ENCODE measurements at regions not wholly inside any gene's neighbourhood (a gene's known extent, or its start where the extent isn't known, plus 50 kb on each side); places are given as distances from the start of the nearest gene placed in this dataset.

DNA sequence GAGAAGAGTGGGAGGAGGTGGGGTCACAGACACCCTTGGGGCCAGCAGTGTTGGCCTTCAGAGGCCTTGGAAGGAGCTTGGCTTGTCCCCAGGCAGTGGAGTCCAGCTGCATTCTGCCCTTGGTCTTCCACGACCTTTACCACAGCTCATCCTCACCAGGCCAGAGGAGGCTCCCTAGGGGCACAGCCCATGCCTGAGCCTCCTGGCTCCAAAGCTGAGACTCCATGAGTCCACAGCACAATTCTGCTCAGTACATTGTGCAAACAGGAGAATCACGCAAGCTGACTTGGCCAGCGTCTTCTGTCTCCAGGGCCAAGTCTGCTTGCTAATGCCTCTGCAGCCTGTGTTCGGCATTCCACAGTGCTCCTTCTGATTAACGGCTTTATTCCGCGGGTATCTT is 337.2 kb downstream of the SMOC2 start:
- TF ChIP-seq EZH2 (IDR thresholded peaks at IDR 0.05; ENCODE audit: low read depth), result no peak
- TF ChIP-seq, protein P1, sequence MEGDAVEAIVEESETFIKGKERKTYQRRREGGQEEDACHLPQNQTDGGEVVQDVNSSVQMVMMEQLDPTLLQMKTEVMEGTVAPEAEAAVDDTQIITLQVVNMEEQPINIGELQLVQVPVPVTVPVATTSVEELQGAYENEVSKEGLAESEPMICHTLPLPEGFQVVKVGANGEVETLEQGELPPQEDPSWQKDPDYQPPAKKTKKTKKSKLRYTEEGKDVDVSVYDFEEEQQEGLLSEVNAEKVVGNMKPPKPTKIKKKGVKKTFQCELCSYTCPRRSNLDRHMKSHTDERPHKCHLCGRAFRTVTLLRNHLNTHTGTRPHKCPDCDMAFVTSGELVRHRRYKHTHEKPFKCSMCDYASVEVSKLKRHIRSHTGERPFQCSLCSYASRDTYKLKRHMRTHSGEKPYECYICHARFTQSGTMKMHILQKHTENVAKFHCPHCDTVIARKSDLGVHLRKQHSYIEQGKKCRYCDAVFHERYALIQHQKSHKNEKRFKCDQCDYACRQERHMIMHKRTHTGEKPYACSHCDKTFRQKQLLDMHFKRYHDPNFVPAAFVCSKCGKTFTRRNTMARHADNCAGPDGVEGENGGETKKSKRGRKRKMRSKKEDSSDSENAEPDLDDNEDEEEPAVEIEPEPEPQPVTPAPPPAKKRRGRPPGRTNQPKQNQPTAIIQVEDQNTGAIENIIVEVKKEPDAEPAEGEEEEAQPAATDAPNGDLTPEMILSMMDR (conservative IDR thresholded peaks at IDR 0.05), result no peak
